WI38 (cell line): ENCODE measurements at regions not wholly inside any gene's neighbourhood (a gene's known extent, or its start where the extent isn't known, plus 50 kb on each side); places are given as distances from the start of the nearest gene placed in this dataset.
"Not testable (repeated sequence)": the region's sequence is repeated elsewhere in the genome, so short reads cannot be mapped to it uniquely, and the experiment has no call there.

Source experiments
- H3K4me3 ChIP-seq: 2 replicates; pipeline ENCODE4 v1.5.1; 2011; ENCODE audit warnings: low read depth, mild to moderate bottlenecking, control low read depth, low read length
- CTCF ChIP-seq: IDR thresholded peaks from 2 replicates; pipeline ENCODE4 v1.5.1; 2012; ENCODE audit warnings: low read depth, mild to moderate bottlenecking, control low read depth, low read length

- TF ChIP-seq CTCF, result no peak
- no peak overlapping the region for H3K4me3 ChIP-seq
Observed at GRCh38 chr6:153984811-153985210, 54.2 kb upstream of the OPRM1 start.

GRCh38 chr6:153980171-153980570 lies 58.9 kb upstream of the OPRM1 start:
- H3K4me3 ChIP-seq, result no peak overlapping the region
- TF ChIP-seq CTCF, result no peak

GRCh38 chr6:153978911-153979548 lies 60.0 kb upstream of the OPRM1 start:
- not testable (repeated sequence) for H3K4me3 ChIP-seq

GRCh38 chr6:153976921-153977693 lies 61.9 kb upstream of the OPRM1 start:
- no peak for TF ChIP-seq CTCF
- no peak overlapping the region for H3K4me3 ChIP-seq

- no peak for TF ChIP-seq CTCF
- no peak overlapping the region for H3K4me3 ChIP-seq
Observed at GRCh38 chr6:153966001-153966400, 73.0 kb upstream of the OPRM1 start.

- TF ChIP-seq CTCF, result no peak
- H3K4me3 ChIP-seq, result no peak overlapping the region
Observed at GRCh38 chr6:153963352-153963751, 75.7 kb upstream of the OPRM1 start.

GRCh38 chr6:153962555-153962954 lies 76.5 kb upstream of the OPRM1 start:
- H3K4me3 ChIP-seq, result no peak overlapping the region
- TF ChIP-seq CTCF, result no peak

GRCh38 chr6:153960741-153961140 lies 78.3 kb upstream of the OPRM1 start:
- TF ChIP-seq CTCF, result no peak
- no peak overlapping the region for H3K4me3 ChIP-seq
